ENCODE measurements at regions not wholly inside any gene's neighbourhood (a gene's known extent, or its start where the extent isn't known, plus 50 kb on each side); places are given as distances from the start of the nearest gene placed in this dataset.

DNA sequence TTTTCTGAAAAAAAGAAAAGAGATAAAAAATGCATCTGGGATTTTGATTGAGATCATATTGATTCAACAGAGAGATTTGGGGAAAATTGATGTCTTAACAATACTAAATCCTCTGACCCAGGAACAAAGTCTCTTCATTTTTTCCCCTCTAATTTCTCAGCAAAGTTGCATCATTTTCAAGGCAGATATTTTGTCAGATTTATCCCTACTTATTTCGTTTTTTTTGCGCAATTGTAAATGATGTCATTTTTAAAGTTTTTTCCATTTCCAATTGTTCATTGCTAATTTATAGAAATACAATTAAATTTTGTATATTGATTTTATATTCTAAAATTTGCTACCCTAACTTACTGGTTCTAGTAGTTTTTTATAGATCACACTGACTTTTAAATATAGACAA is 97.7 kb upstream of the TMEM170B start:
- Histone ChIP-seq H3K9ac (ENCODE audit: insufficient read depth, low read depth, low read length) (no peak overlapping the region), H3K4me3 (replicated peaks in 1 of 3; ENCODE audit: insufficient read depth in 1 of 3, low read depth in 2 of 3, low read length in 3 of 3) (no peak overlapping the region), H2AFZ (ENCODE audit: low read length) (no peak overlapping the region), H3K9me3 (ENCODE audit: low read length) (no peaks in the 10 kb centered on the region), H3K27ac (ENCODE audit: extremely low read length, insufficient read depth, low read length) (no peak overlapping the region), H3K4me1 (ENCODE audit: insufficient read depth, low read length) (peaks cover 37% of the 10 kb centered on the region), H3K4me2 (ENCODE audit: low read depth, low read length) (no peak overlapping the region), H3K36me3 (replicated peaks in 1 of 2; ENCODE audit: control insufficient read depth in 1 of 2, insufficient read depth in 2 of 2, low read length in 2 of 2) (no peaks in the 10 kb centered on the region), H3K79me2 (ENCODE audit: insufficient read depth, low read length) (no peaks in the 10 kb centered on the region), H4K20me1 (ENCODE audit: insufficient read depth, low read length) (no peaks in the 10 kb centered on the region), H3K27me3 (ENCODE audit: control insufficient read depth in 1 of 2, insufficient read depth in 2 of 2, low read length in 2 of 2) (no peaks in the 10 kb centered on the region)
- TF ChIP-seq ZNF383 (CRISPR knock-in tag; IDR thresholded peaks at IDR 0.05; ENCODE audit: borderline replicate concordance) (no peak), ISL2 (CRISPR knock-in tag; IDR thresholded peaks at IDR 0.05) (no peak), ATF7 (IDR thresholded peaks at IDR 0.05) (peak; percentile 88), ATF7 (CRISPR knock-in tag; IDR thresholded peaks at IDR 0.05) (no peak), CENPT (CRISPR knock-in tag; IDR thresholded peaks at IDR 0.05; ENCODE audit: low read depth) (no peak)
- no peak for DNase-seq (ENCODE audit: low spot score)
- ChIA-PET POLR2A (no interaction called here), CTCF (ENCODE audit: low intra/inter-chr PET ratio, low total read pairs) (no interaction called here)
- no peak for FAIRE-seq
- BruUV-seq (replicated peaks), result no TSS peak
- ATAC-seq, result no peak
- in situ Hi-C loops (cut with HindIII; ENCODE audit: extremely low pct_ligation_motif_present, low pct_unique_long_range_greater_than_20kb), result no loop called here
- 84% methylated on average over 2 of the region's 2 CpGs for whole genome bisulfite sequencing (ENCODE audit: low lambda C conversion rate)
- intact Hi-C loops (cut with micrococcal nuclease; ENCODE audit: unreplicated experiment), result no loop called here

DNA sequence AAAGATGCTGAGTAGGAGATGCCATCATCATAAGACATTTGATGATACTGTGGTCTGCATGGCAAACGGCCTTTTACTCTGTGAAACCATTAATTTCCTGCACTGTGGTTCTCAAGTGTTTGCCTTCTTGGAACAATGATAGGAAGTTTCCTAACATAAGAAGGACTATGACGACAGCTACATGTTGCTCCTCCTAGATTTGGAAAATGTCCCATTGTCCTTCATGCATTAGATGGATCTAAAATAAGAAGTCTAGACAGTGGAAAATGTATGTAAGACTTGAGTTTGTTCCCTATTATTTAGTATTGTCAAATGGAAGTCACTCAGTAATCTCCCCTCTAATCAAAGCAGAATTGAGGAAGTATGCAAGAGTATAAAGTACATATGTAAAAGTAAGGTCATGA is 98.5 kb upstream of the TMEM170B start:
- no peak for TF ChIP-seq NBN (conservative IDR thresholded peaks at IDR 0.05)
- TF ChIP-seq JDP2 (CRISPR knock-in tag; IDR thresholded peaks at IDR 0.05; ENCODE audit: borderline replicate concordance), result no peak
- TF ChIP-seq, protein P1, sequence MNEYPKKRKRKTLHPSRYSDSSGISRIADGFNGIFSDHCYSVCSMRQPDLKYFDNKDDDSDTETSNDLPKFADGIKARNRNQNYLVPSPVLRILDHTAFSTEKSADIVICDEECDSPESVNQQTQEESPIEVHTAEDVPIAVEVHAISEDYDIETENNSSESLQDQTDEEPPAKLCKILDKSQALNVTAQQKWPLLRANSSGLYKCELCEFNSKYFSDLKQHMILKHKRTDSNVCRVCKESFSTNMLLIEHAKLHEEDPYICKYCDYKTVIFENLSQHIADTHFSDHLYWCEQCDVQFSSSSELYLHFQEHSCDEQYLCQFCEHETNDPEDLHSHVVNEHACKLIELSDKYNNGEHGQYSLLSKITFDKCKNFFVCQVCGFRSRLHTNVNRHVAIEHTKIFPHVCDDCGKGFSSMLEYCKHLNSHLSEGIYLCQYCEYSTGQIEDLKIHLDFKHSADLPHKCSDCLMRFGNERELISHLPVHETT (CRISPR knock-in tag; conservative IDR thresholded peaks at IDR 0.05), result no peak
- no peak for TF ChIP-seq SOX13 (IDR thresholded peaks at IDR 0.05)
- no peak for TF ChIP-seq SOX13 (CRISPR knock-in tag; conservative IDR thresholded peaks at IDR 0.05 in 1 of 2, IDR thresholded peaks at IDR 0.05 in 1 of 2)
- no peaks in the 10 kb centered on the region for H3K27me3 ChIP-seq (ENCODE audit: control insufficient read depth in 1 of 2, insufficient read depth in 2 of 2, low read length in 2 of 2)
- no TSS peak for BruUV-seq (replicated peaks)
- no peak overlapping the region for H3K4me2 ChIP-seq (ENCODE audit: low read depth, low read length)
- H3K9ac ChIP-seq (ENCODE audit: insufficient read depth, low read depth, low read length), result no peak overlapping the region
- H3K36me3 ChIP-seq (replicated peaks in 1 of 2; ENCODE audit: control insufficient read depth in 1 of 2, insufficient read depth in 2 of 2, low read length in 2 of 2), result no peaks in the 10 kb centered on the region
- in situ Hi-C loops (cut with HindIII; ENCODE audit: extremely low pct_ligation_motif_present, low pct_unique_long_range_greater_than_20kb) (no loop called here), intact Hi-C loops (cut with micrococcal nuclease; ENCODE audit: unreplicated experiment) (no loop called here)
- POLR2A ChIA-PET, result no interaction called here
- ATAC-seq (no peak), FAIRE-seq (no peak), DNase-seq (ENCODE audit: low spot score) (no peak)
- 93% methylated on average over 2 of the region's 2 CpGs for WGBS (ENCODE audit: low lambda C conversion rate)
- H2AFZ ChIP-seq (ENCODE audit: low read length), result no peak overlapping the region
- H3K79me2 ChIP-seq (ENCODE audit: insufficient read depth, low read length), result no peaks in the 10 kb centered on the region
- H3K9me3 ChIP-seq (ENCODE audit: low read length), result no peaks in the 10 kb centered on the region
- H3K4me1 ChIP-seq (ENCODE audit: insufficient read depth, low read length), result peaks cover 45% of the 10 kb centered on the region
- CTCF ChIA-PET (ENCODE audit: low intra/inter-chr PET ratio, low total read pairs), result no interaction called here
- H3K27ac ChIP-seq (ENCODE audit: extremely low read length, insufficient read depth, low read length), result no peak overlapping the region
- H4K20me1 ChIP-seq (ENCODE audit: insufficient read depth, low read length), result no peaks in the 10 kb centered on the region
- no peak overlapping the region for H3K4me3 ChIP-seq (replicated peaks in 1 of 3; ENCODE audit: insufficient read depth in 1 of 3, low read depth in 2 of 3, low read length in 3 of 3)

Measured in HepG2 (cell line).